ENCODE measurements at regions not wholly inside any gene's neighbourhood (a gene's known extent, or its start where the extent isn't known, plus 50 kb on each side); places are given as distances from the start of the nearest gene placed in this dataset.

GRCh38 chr10:6780008-6780677, 200.1 kb upstream of the PRKCQ start:
- no peaks in the 10 kb centered on the region for H3K36me3 ChIP-seq (ENCODE audit: control insufficient read depth in 2 of 2, extremely low read depth in 1 of 2, insufficient read depth in 2 of 2, low read length in 2 of 2)
- peaks cover 3 to 5% of the 10 kb centered on the region in 2 experiments for H3K27me3 ChIP-seq (ENCODE audit: control insufficient read depth in 2 of 2, insufficient read depth in 2 of 2, low read length in 2 of 2)
- FAIRE-seq = no peak
- POLR2A ChIA-PET = no interaction called here
- no peak overlapping the region for H3K4me3 ChIP-seq (replicated peaks in 1 of 3; ENCODE audit: insufficient read depth in 1 of 3, low read depth in 1 of 3, low read length in 3 of 3)
- H3K9me1 ChIP-seq (replicated peaks; ENCODE audit: control insufficient read depth, extremely low read depth, insufficient read depth, low read length) = no peaks in the 10 kb centered on the region
- intact Hi-C loops (cut with micrococcal nuclease) (loop anchor here (10.0 kb wide), 1 partner anchor 905 kb away; no protein-coding TSS in a partner anchor), dilution Hi-C loops (cut with MboI; ENCODE audit: extremely low pct_ligation_motif_present, low sequenced_read_pairs) (no loop called here)
- no peak for TF ChIP-seq FOS (IDR thresholded peaks at IDR 0.05; ENCODE audit: borderline replicate concordance, insufficient read depth, low read length)
- no peak for TF ChIP-seq POLR2A (IDR thresholded peaks at IDR 0.05; ENCODE audit: low read depth, low read length)
- no peak for TF ChIP-seq CTCF (IDR thresholded peaks at IDR 0.05; ENCODE audit: extremely low read depth in 1 of 2, insufficient read depth in 1 of 2, low read depth in 1 of 2, low read length in 2 of 2)
- no peak for TF ChIP-seq JUN (IDR thresholded peaks at IDR 0.05; ENCODE audit: borderline replicate concordance, insufficient read depth, insufficient read length, low read depth)
- TF ChIP-seq MYC (IDR thresholded peaks at IDR 0.05; ENCODE audit: low read depth, low read length) = no peak
- no peak for TF ChIP-seq POLR2AphosphoS5 (IDR thresholded peaks at IDR 0.05; ENCODE audit: insufficient read depth, low read depth, low read length)
- no peak for TF ChIP-seq GATA2 (IDR thresholded peaks at IDR 0.05; ENCODE audit: insufficient read depth, insufficient read length, low read depth, low read length)
- no peak for TF ChIP-seq MAX (IDR thresholded peaks at IDR 0.05; ENCODE audit: insufficient read depth, insufficient read length)
- TF ChIP-seq EZH2 (IDR thresholded peaks at IDR 0.05; ENCODE audit: borderline replicate concordance, low read depth, low read length, severe bottlenecking) = no peak
- H3K79me2 ChIP-seq (ENCODE audit: control insufficient read depth, insufficient read depth, low read length) = no peaks in the 10 kb centered on the region
- CTCF ChIA-PET = no interaction called here
- H3K9me3 ChIP-seq (replicated peaks; ENCODE audit: control insufficient read depth, insufficient read depth, low read length) = no peaks in the 10 kb centered on the region
- no peak for DNase-seq (ENCODE audit: low read depth, low spot score)
- H2AFZ ChIP-seq (ENCODE audit: low read depth, low read length) = no peak overlapping the region
- no peaks in the 10 kb centered on the region for H3K4me1 ChIP-seq (ENCODE audit: control insufficient read depth, extremely low read depth, insufficient read depth, low read length)
- no peak overlapping the region for H3K27ac ChIP-seq (ENCODE audit: insufficient read depth, low read depth, low read length)
- no peaks in the 10 kb centered on the region for H4K20me1 ChIP-seq (replicated peaks; ENCODE audit: control insufficient read depth, extremely low read depth, insufficient read depth, low read length)
- no peak overlapping the region for H3K9ac ChIP-seq (replicated peaks; ENCODE audit: extremely low read depth, insufficient read depth, low read length)
- H3K4me2 ChIP-seq (ENCODE audit: insufficient read depth, low read length) = no peak overlapping the region
- no TSS peak for BruUV-seq (replicated peaks)
